ENCODE measurements at regions not wholly inside any gene's neighbourhood (a gene's known extent, or its start where the extent isn't known, plus 50 kb on each side); places are given as distances from the start of the nearest gene placed in this dataset.

GRCh38 chr6:14053811-14054210 lies 63.8 kb upstream of the CD83 start:
- CTCF ChIA-PET, result interaction anchor here (0.9 to 3.6 kb wide), 3 partner anchors 12 to 145 kb away, joined by 3 to 26 read pairs (median 7); no protein-coding TSS in a partner anchor
- Histone ChIP-seq H3K4me1 (ENCODE audit: control insufficient read depth in 1 of 2, insufficient read depth in 2 of 2, low read depth in 1 of 2, low read length in 1 of 2) (no peaks in the 10 kb centered on the region; a peak in 1 of 4 replicates), H3K9ac (no peak overlapping the region), H3K4me2 (no peak overlapping the region), H3K4me3 (ENCODE audit: low read depth in 2 of 2, low read length in 1 of 2) (no peak overlapping the region), H3K9me3 (no peaks in the 10 kb centered on the region), H3K79me2 (ENCODE audit: insufficient read depth) (no peaks in the 10 kb centered on the region), H3K9me2 (no peaks in the 10 kb centered on the region), H3F3A (replicated peaks; ENCODE audit: insufficient read depth) (no peaks in the 10 kb centered on the region), H3K27ac (ENCODE audit: low read depth in 2 of 2, low read length in 1 of 2) (no peak overlapping the region), H4K20me1 (ENCODE audit: insufficient read depth) (no peaks in the 10 kb centered on the region), H2AFZ (ENCODE audit: low read depth) (no peak overlapping the region), H3K27me3 (ENCODE audit: insufficient read depth) (no peaks in the 10 kb centered on the region), H3K36me3 (replicated peaks in 1 of 2; ENCODE audit: control insufficient read depth in 1 of 2, insufficient read depth in 2 of 2, low read length in 1 of 2) (no peaks in the 10 kb centered on the region)
- DNase-seq, result no peak
- no peak for TF ChIP-seq JUND (IDR thresholded peaks at IDR 0.05)
- no peak for TF ChIP-seq CTCF (IDR thresholded peaks at IDR 0.05)
- no peak for TF ChIP-seq GABPA (IDR thresholded peaks at IDR 0.05; ENCODE audit: low read depth)
- TF ChIP-seq ZBTB33 (IDR thresholded peaks at IDR 0.05; ENCODE audit: borderline replicate concordance, low read depth), result no peak
- no peak for TF ChIP-seq TAF1 (IDR thresholded peaks at IDR 0.05; ENCODE audit: borderline replicate concordance, low read depth, low read length)
- no peak for TF ChIP-seq PBX3 (IDR thresholded peaks at IDR 0.05)
- TF ChIP-seq TCF12 (IDR thresholded peaks at IDR 0.05), result no peak
- no peak for TF ChIP-seq CHD2 (IDR thresholded peaks at IDR 0.05; ENCODE audit: low read length, partially characterized antibody)
- no peak for TF ChIP-seq YY1 (IDR thresholded peaks at IDR 0.05; ENCODE audit: low read depth)
- no peak for TF ChIP-seq POLR2AphosphoS5 (IDR thresholded peaks at IDR 0.05; ENCODE audit: low read depth, low read length)
- TF ChIP-seq RFX5 (IDR thresholded peaks at IDR 0.05; ENCODE audit: low read length), result no peak
- no peak for TF ChIP-seq TEAD4 (IDR thresholded peaks at IDR 0.05; ENCODE audit: borderline replicate concordance, insufficient read depth)
- no peak for TF ChIP-seq ELF1 (IDR thresholded peaks at IDR 0.05)
- no peak for TF ChIP-seq EZH2phosphoT487 (IDR thresholded peaks at IDR 0.05; ENCODE audit: borderline replicate concordance, low read depth)
- no peak for TF ChIP-seq MAX (IDR thresholded peaks at IDR 0.05; ENCODE audit: low read depth)
- TF ChIP-seq NRF1 (IDR thresholded peaks at IDR 0.05; ENCODE audit: low read depth, low read length), result no peak
- TF ChIP-seq FOXM1 (IDR thresholded peaks at IDR 0.05; ENCODE audit: low read depth), result no peak
- POLR2A ChIA-PET, result no interaction called here
- 59% methylated on average over 2 of the region's 2 CpGs for WGBS (ENCODE audit: low lambda C conversion rate)
